HG02642 (cell line): ENCODE measurements at regions not wholly inside any gene's neighbourhood (a gene's known extent, or its start where the extent isn't known, plus 50 kb on each side); places are given as distances from the start of the nearest gene placed in this dataset.
"Not testable (repeated sequence)": the region's sequence is repeated elsewhere in the genome, so short reads cannot be mapped to it uniquely, and the experiment has no call there.

ENCODE experiments used
- ATAC-seq: cut with Tn5 transposase; IDR thresholded peaks from one replicate; pipeline ENCODE4 v1.9.1; 2021; ENCODE audit warnings: mild to moderate bottlenecking; ENCODE audit not compliant: unreplicated experiment, poor library complexity

DNA sequence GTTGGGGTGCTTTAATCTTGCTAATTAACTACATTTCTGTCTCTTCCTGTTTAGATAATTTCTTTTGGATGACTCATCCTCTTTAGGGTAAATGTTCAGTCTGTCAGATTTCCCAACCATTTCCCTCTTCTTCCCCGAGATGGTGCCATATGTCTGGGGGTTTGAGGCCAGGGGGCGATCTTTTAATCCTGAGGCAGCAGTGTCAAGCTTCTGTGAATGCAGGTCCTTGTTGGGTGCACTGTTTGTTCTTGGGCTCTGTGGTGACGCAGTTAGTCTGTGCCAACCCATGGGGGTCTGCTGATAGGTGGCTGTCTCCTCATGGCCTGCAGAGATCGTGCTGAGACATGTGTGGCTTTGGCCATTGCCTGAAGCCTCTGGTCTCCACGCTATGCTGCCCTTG, 420.4 kb downstream of the NDFIP2 start:
- no peak for ATAC-seq

DNA sequence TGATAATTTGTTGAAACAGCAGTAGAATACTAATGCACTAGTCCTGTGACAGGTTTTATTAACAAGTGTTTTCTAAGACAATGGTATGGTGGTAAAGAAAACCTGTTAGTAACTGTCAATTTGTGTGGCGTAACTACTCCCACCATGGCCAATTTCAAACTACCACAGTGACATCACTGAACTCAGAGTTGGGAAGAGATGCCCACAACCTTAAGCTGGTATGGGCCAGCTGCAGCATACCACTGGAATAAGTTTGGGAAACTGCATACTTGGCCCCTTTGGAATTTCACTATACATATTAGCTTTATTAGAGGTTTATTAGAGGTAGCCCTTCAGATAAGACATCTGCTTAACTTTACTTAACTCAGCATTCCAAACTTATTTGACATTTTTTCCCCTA, 419.4 kb downstream of the NDFIP2 start:
- ATAC-seq = no peak

DNA sequence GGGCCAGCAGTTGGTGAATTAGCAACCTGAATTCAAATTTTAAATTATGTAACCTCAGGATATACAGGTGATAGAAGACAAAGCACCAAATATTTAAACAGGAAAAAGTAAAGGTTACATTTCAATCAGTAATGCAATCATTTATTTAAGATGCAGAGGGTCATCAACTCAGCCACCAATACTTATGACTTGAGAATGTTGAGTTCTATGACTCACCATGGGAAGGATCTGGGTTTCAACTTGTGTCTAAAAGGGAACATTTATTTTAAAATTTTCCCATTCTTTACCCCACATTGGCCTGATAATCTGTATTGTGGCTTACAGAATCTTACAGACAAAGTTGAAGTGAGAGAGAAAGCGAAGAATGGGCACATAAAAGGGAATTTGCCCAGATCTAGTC, 418.0 kb downstream of the NDFIP2 start:
- no peak for ATAC-seq

DNA sequence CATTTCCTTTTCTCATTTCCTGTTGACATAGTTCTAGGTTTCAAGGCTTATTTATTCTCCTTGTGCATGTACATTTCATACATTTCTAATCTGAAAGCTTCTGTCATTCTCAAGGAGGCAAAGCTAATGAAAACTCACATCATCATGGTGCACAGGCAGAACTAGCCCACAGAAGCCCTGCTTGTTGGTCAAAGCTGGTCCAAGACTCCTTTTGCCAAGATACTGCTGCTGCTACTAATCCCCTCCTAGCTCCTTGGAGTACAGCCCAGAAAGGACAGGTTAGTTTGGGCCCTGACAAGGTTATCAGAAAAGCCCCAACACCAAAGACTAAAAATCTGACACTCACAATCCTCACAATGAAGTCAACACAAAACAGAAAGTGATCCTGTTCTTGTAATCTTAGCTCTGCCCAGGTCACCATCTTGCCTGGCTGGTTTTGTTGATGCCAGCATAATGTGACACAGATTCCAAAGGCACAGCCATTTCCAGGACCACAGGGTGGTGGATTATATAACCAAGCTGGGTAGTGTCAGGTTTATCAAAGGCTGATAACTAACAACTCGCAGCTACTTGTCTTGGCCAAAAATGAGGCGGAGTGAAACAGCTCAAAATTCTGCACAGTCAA, 417.4 kb downstream of the NDFIP2 start:
- no peak for ATAC-seq

DNA sequence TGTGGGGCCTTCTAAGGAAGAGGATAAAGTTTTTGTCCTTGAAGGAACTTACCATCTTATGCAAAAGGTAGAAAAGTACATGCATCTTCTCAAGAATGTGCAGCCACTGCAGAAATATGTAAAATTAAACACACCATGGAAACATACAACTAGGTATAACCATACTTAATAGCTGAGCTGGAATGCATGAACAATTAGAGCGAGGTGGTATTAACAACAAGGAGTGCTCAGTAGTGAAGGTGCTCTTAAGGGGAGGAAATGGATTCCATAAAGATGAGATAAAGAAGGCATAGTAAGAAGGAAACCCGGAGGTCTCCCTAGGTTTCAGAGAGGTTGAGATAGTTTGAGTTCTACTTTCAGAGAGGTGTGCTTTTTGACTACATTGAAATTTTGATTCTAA, 415.9 kb downstream of the NDFIP2 start:
- no peak for ATAC-seq

- ATAC-seq = no peak
Measured at GRCh38 chr13:79895416-79895815, 414.5 kb downstream of the NDFIP2 start.

DNA sequence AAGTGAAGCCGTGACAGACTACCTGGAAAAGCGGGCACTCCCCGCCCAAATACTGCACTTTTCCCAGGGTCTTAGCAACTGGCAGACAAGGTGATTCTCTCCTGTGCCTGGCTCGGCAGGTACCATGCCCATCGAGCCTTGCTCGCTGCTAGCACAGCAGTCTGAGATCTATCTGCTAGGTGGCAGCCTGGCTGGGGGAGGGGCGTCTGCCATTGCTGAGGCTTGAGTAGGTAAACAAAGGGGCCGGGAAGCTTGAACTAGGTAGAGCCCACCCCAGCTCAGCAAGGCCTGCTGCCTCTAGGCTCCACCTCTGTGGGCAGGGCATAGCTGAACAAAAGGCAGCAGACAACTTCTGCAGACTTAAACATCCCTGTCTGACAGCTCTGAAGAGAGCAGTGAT, 406.3 kb downstream of the NDFIP2 start:
- ATAC-seq = not testable (repeated sequence)

DNA sequence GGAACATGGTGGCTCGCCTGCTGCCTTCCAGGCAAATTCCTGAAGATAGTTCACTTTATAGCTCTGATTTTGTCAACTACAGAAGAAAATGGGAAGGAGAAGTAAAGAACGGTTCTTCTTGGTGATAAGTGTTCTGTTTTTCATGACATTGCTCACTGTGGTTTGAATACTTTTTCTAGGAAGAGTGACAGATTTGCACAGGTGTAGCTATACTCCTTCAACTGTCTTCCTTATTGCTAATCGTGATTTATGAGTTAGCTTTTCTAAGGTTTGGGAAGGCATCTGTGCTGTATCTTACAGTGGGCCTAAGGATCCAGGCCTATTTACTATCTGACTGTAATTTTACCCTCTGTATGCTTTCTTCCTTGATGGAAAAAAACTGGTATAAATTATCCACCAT, 405.6 kb downstream of the NDFIP2 start:
- no peak for ATAC-seq

- no peak for ATAC-seq
Measured at GRCh38 chr13:79884890-79885289, 403.9 kb downstream of the NDFIP2 start.

- ATAC-seq = no peak
Measured at GRCh38 chr13:79883216-79883615, 402.3 kb downstream of the NDFIP2 start.

DNA sequence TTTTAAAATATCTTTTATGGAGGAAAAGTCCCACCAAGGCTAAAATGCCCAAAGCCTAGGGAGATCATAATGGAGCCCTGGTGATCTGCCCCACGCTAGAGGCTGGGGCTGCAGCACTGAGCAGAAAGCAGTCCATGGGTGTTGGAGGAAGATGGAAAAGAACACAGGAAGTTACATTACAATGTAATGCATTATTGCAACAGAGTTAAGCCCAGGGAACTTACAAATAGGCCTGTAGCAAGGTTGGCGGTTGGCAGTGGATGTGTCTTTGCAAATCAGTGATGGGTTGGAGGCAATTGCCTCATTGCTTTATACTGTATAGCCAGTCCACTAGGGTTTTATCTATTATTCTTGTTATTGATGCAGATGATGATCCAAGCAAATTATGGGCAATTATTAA, 399.9 kb downstream of the NDFIP2 start:
- no peak for ATAC-seq

DNA sequence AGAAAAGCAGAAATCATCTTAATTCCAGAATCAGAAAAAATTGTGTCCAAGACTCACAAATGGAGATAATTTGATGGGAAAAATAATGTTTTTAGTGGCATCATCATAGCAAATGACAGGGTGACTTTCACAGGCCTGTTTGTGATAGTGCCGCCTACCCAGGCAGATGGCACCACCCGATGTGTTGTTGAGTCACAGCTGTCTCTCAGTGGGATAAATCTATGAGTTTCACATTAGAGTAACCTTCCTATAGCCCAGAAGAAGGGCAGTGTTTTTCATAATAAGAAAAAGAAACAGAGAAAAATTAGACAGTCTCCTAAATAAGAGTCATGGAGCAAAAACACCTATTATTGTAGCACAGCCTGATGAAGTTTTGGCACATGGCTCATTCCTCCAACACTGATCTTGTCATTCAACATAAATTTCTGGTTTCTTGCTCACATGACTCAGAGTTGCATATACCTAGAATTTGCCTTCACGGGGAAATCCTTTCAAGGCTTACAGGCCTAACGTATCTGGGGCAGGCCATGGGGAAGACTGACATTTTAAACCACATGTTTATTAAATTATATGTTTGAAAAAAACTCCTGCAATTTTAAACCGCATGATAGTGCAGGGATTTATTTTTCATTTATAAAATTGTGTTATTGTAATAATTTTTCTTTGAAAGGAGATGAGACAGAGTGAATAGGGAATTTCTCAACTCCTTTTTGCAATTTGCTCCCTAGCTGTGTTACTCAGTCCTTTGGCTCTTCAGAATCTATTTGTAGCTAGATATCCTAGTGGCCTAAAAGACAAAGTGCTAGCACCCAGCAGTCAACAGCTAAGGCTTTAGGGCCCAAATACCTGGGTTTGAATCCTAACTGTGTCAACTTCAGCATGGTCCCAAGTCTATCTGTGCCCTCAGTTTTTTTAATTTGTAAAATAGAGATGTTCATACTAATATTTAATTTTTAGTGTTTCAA, 393.7 kb downstream of the NDFIP2 start:
- ATAC-seq = no peak

GRCh38 chr13:79871594-79871993, 390.6 kb downstream of the NDFIP2 start:
- no peak for ATAC-seq

DNA sequence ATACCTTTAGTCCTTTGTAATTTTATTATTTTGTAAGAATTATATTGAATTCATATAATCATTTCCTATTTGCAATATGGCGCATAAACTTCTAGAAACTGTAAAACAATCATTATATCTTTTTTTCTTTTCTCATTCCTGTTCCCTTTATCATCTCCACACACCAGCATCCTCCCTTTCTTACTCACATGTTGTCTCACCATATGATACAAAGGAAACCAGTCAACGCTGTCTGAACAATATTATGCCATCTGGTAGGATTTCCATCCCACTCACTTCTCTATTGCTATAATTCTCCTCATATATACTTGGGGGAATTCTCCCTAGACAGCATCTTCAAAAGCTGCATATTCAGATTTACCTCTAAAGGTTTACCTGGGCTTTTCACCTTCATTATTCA, 389.8 kb downstream of the NDFIP2 start:
- no peak for ATAC-seq

DNA sequence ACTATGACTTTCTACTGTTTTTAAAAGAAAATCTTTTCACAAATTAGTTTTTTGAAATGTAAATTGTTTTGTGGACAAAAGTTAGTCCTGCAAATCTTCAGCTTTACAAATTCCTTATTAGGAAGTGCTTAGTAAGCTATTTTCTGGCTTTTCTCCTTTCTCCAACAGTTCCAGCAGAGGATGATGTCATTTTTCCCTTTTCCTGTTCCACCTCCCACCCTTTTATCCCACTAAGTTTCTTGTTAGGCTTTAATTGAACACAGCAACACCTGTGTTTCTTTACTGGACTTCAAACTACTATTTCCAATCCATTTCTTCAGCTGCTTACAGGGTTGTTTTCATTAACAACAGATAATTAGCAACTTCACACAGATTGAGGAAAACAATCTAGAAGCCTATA, 389.2 kb downstream of the NDFIP2 start:
- ATAC-seq = no peak

DNA sequence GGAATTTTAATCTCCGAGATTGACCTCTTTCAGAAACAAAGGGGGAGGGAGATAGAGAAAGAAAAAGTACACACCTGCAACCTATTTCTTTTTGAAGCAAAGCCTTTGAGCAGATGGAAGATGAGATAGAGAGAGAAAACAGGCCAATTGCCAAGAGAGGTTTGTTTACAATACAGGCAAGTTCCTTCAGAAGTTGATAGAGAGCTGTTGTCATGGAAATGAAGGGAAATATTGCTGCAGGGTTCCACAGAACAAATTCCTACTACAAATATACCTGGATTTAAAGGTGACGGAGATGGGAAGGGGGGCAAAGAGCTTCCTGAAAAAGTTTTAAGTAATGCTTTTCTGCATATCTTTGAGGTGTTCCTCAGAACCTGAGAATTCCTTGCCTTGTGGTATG, 388.4 kb downstream of the NDFIP2 start:
- ATAC-seq = no peak

DNA sequence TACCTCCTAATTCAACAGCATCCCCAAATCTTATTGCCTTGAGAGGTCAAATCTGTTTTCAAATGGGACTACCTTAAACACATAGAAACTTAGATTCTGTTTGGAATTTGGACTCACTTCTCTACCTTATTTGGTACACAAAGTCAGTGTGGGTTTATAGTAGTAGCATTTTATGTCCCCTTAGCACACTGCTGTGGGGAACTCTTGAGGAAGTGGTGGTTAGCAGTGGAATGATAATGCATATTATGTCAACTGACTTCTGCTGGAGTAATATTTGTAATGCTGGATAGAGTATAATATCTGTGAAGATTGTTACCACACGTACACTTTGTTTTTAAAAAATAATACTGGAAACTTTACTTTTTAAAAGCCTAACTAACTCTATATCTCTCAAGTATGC, 386.3 kb downstream of the NDFIP2 start:
- no peak for ATAC-seq

GRCh38 chr13:79866436-79866835, 385.5 kb downstream of the NDFIP2 start:
- no peak for ATAC-seq

DNA sequence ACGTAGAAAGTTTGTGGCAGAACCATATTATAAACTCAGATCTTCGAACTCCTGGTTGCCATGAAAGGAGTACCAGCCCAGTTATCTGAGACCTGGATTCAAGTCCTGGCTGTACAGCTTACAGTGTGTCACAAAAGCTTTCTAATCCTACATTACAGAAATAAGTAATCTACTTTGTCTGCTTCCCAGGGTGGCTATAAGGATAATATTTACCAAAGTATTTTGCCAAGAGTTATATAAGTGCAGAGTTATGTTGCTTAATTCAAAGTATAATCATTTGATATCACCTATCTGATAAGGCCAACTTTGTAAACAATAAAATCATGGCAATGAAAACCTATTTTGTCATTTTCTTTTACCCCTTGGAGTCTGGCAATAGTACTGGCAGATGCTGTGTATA, 381.6 kb downstream of the NDFIP2 start:
- ATAC-seq = no peak

DNA sequence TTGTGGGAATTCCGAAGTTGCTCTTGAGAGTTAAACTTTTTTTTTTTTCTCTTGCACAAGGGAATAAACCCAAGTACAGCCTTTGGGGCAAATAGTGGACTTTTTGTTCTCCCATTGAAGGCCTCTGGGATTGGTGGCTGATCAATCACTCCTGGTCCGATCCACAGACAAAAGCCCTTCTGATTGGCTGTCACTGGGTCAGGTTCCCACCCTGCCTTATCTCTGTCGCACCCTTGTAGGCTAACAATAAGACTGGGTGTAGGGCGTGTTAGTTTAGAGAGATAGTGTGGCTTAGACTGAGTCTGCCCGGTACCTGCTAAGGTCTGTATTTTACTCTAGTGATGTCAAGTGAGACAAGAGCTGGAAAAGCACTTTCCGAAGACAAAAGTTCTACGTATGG, 380.8 kb downstream of the NDFIP2 start:
- ATAC-seq = no peak

- ATAC-seq = no peak
Measured at GRCh38 chr13:79860791-79861190, 379.8 kb downstream of the NDFIP2 start.

DNA sequence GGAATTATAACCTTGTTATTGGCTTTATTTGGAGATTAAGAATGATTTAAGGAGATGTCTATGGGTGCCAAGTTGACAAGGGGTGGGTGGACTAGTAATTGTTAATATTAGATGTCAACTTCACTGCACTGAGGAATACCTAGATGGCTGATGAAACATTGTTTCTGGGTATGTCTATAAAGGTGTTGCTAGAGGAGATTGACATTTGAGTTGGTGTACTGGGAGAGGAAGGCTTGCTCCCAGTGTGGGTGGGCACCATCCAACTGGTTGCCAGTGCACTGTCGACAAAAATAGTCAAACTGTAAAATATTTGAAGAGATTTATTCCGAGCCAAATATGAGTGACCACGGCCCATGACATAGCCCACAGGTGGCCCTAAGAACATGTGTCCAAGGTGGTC, 378.8 kb downstream of the NDFIP2 start:
- ATAC-seq = no peak
